Neural cell (in vitro differentiated cells): ENCODE measurements at regions not wholly inside any gene's neighbourhood (a gene's known extent, or its start where the extent isn't known, plus 50 kb on each side); places are given as distances from the start of the nearest gene placed in this dataset.

Experiments
- H2AFZ ChIP-seq: fragments of 200-600, 300-800 bp; sonication (generic), shearing (Covaris generic); 2 replicates; pipeline ENCODE4 v1.6.0; 2014; ENCODE audit warnings: low read depth, mild to moderate bottlenecking, antibody characterized with exemption, low read length, moderate library complexity
- H3F3A ChIP-seq: fragments of 200-600 bp; shearing (Covaris generic); 2 replicates; pipeline ENCODE4 v1.6.1; 2016; ENCODE audit warnings: mild to moderate bottlenecking, moderate library complexity, mixed read lengths, antibody characterized with exemption, low read length; ENCODE audit not compliant: insufficient read depth, poor library complexity, severe bottlenecking
- H3K27ac ChIP-seq: fragments of 200-600, 300-800 bp; sonication (generic), shearing (Covaris generic); 2 replicates; pipeline ENCODE4 v1.5.1; 2014; ENCODE audit warnings: mild to moderate bottlenecking, low read length, moderate library complexity
- H3K27me3 ChIP-seq: fragments of 300-800, 200-600 bp; sonication (generic), shearing (Covaris generic); 2 replicates; pipeline ENCODE4 v1.6.0; 2014; ENCODE audit warnings: mild to moderate bottlenecking, low read depth, low read length, moderate library complexity; ENCODE audit not compliant: insufficient read depth
- H3K36me3 ChIP-seq: fragments of 300-800, 200-600 bp; sonication (generic), shearing (Covaris generic); 2 replicates; pipeline ENCODE4 v1.5.1; 2014; ENCODE audit warnings: mild to moderate bottlenecking, antibody characterized with exemption, low read length, moderate library complexity; ENCODE audit not compliant: insufficient read depth
- H3K4me2 ChIP-seq: fragments of 300-800, 200-600 bp; sonication (generic), shearing (Covaris generic); 2 replicates; pipeline ENCODE4 v1.6.0; 2014; ENCODE audit warnings: mild to moderate bottlenecking, low read length
- H3K4me3 ChIP-seq: fragments of 300-800, 200-600 bp; sonication (generic), shearing (Covaris generic); 2 replicates; pipeline ENCODE4 v1.5.1; 2014; ENCODE audit warnings: mild to moderate bottlenecking, low read length, moderate library complexity
- H3K79me2 ChIP-seq: fragments of 200-600 bp; shearing (Covaris generic); replicated peaks from 2 replicates; pipeline ENCODE4 v1.6.0; 2014; ENCODE audit warnings: mild to moderate bottlenecking, low read length, moderate library complexity; ENCODE audit not compliant: insufficient read depth
- H3K9ac ChIP-seq: fragments of 300-800, 200-600 bp; sonication (generic), shearing (Covaris generic); 2 replicates; pipeline ENCODE4 v1.6.1; 2016; ENCODE audit warnings: mild to moderate bottlenecking, low read length, mixed read lengths
- H3K9me2 ChIP-seq: fragments of 200-600 bp; shearing (Covaris generic); 2 replicates; pipeline ENCODE4 v1.6.1; 2016; ENCODE audit warnings: mild to moderate bottlenecking, low read length, mixed read lengths; ENCODE audit not compliant: insufficient read depth
- H3K9me3 ChIP-seq: fragments of 200-600, 300-800 bp; sonication (generic), shearing (Covaris generic); 2 replicates; pipeline ENCODE4 v1.6.1; 2016; ENCODE audit warnings: mild to moderate bottlenecking, mixed run types, low read length, moderate library complexity, mixed read lengths
- H4K20me1 ChIP-seq: fragments of 200-600 bp; shearing (Covaris generic); 2 replicates; pipeline ENCODE4 v1.6.1; 2016; ENCODE audit warnings: mild to moderate bottlenecking, mixed run types; ENCODE audit not compliant: insufficient read depth
- EP300 ChIP-seq: fragments of 450-650 bp; conservative IDR thresholded peaks from 2 replicates; pipeline ENCODE4 v1.6.1; 2014; ENCODE audit warnings: antibody characterized with exemption, mild to moderate bottlenecking, moderate library complexity; ENCODE audit not compliant: poor library complexity, severe bottlenecking
- MXI1 ChIP-seq: fragments of 450-650 bp; conservative IDR thresholded peaks from 2 replicates; pipeline ENCODE4 v1.6.1; 2014; ENCODE audit warnings: antibody characterized with exemption, mild to moderate bottlenecking; ENCODE audit not compliant: poor library complexity, severe bottlenecking
- POLR2AphosphoS5 ChIP-seq: IDR thresholded peaks from 2 replicates; pipeline ENCODE4 v1.6.1; 2012
- RAD21 ChIP-seq: fragments of 450-650 bp; conservative IDR thresholded peaks from 2 replicates; pipeline ENCODE4 v1.6.1; 2014; ENCODE audit warnings: antibody characterized with exemption, mild to moderate bottlenecking, moderate library complexity
- TF ChIP-seq, protein P1 (sequence below): fragments of 450-650 bp; IDR thresholded peaks from 2 replicates; pipeline ENCODE4 v1.5.1; 2014; ENCODE audit warnings: antibody characterized with exemption, mild to moderate bottlenecking, moderate library complexity; ENCODE audit not compliant: poor library complexity, severe bottlenecking
- TF ChIP-seq, protein P2 (sequence below): IDR thresholded peaks from 2 replicates; pipeline ENCODE4 v1.6.1; 2012; ENCODE audit warnings: borderline replicate concordance

DNA sequence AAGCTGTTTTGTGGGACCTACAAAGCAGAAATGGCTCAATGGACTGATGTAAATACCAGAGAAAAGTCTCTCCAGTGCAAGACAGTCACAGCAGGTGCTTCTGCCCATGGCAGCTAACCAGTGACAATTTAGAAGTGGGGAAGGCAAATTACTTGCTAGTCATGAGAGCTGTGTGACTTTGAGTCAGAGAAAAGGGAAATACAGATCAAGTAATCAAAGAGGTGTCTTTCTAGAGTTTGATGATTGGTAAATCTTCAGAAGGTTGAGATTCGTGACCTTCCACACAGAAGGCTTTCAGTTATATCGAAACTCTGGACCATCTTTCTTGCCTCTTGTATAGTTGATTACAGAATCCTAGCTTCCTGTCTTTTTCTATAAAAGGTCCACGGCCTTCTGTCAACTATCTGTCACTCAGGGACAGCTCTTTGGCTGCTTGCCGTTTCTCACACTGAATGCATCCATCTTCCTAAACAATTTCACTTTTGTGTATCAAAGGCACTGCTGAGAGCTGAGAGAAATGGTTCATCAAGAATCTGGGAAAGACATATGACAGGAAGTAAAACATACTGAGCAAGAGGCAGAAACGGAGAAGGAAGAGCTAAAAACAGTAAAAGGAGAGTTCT is 993.9 kb upstream of the ACO1 start:
- TF ChIP-seq, protein P1, sequence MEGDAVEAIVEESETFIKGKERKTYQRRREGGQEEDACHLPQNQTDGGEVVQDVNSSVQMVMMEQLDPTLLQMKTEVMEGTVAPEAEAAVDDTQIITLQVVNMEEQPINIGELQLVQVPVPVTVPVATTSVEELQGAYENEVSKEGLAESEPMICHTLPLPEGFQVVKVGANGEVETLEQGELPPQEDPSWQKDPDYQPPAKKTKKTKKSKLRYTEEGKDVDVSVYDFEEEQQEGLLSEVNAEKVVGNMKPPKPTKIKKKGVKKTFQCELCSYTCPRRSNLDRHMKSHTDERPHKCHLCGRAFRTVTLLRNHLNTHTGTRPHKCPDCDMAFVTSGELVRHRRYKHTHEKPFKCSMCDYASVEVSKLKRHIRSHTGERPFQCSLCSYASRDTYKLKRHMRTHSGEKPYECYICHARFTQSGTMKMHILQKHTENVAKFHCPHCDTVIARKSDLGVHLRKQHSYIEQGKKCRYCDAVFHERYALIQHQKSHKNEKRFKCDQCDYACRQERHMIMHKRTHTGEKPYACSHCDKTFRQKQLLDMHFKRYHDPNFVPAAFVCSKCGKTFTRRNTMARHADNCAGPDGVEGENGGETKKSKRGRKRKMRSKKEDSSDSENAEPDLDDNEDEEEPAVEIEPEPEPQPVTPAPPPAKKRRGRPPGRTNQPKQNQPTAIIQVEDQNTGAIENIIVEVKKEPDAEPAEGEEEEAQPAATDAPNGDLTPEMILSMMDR = no peak
- TF ChIP-seq RAD21 (peak; percentile 25), MXI1 (no peak), POLR2AphosphoS5 (peak; percentile 34), EP300 (peak; percentile 88)
- TF ChIP-seq, protein P2, sequence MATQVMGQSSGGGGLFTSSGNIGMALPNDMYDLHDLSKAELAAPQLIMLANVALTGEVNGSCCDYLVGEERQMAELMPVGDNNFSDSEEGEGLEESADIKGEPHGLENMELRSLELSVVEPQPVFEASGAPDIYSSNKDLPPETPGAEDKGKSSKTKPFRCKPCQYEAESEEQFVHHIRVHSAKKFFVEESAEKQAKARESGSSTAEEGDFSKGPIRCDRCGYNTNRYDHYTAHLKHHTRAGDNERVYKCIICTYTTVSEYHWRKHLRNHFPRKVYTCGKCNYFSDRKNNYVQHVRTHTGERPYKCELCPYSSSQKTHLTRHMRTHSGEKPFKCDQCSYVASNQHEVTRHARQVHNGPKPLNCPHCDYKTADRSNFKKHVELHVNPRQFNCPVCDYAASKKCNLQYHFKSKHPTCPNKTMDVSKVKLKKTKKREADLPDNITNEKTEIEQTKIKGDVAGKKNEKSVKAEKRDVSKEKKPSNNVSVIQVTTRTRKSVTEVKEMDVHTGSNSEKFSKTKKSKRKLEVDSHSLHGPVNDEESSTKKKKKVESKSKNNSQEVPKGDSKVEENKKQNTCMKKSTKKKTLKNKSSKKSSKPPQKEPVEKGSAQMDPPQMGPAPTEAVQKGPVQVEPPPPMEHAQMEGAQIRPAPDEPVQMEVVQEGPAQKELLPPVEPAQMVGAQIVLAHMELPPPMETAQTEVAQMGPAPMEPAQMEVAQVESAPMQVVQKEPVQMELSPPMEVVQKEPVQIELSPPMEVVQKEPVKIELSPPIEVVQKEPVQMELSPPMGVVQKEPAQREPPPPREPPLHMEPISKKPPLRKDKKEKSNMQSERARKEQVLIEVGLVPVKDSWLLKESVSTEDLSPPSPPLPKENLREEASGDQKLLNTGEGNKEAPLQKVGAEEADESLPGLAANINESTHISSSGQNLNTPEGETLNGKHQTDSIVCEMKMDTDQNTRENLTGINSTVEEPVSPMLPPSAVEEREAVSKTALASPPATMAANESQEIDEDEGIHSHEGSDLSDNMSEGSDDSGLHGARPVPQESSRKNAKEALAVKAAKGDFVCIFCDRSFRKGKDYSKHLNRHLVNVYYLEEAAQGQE = peak; percentile 49
- no peaks in the 10 kb centered on the region for H3K9me2 ChIP-seq
- peak overlapping the region; percentile 42 for H3K4me3 ChIP-seq
- peaks cover 8% of the 10 kb centered on the region for H3F3A ChIP-seq
- no peaks in the 10 kb centered on the region for H3K36me3 ChIP-seq
- peak overlapping the region; percentile 53 for H3K4me2 ChIP-seq
- H3K79me2 ChIP-seq = no peaks in the 10 kb centered on the region
- peak overlapping the region; percentile 62 for H3K27ac ChIP-seq
- no peaks in the 10 kb centered on the region for H3K27me3 ChIP-seq
- no peaks in the 10 kb centered on the region for H3K9me3 ChIP-seq
- H4K20me1 ChIP-seq = no peaks in the 10 kb centered on the region
- no peak overlapping the region for H2AFZ ChIP-seq
- H3K9ac ChIP-seq = peak overlapping the region; percentile 25

DNA sequence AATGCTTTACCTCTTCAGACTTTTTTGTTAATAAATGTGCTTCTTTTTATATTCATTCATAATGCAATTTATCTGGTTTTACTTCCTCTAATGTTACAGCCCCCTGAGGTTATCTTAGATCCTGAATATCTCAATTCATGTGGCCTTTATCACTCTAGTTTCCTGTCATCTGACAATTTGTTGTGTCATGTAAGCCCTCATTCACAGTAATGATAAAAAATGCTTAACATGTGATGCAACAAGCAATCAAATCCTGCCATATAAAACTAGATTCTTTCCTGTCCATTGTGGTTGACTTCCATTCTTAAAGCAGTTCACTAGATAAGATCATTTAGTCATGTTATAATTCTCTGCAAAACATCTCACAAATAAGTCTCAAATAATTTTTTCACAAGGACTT is 991.2 kb upstream of the ACO1 start:
- Histone ChIP-seq H3K27ac (no peak overlapping the region), H3K9me2 (no peaks in the 10 kb centered on the region), H3F3A (peaks cover 8% of the 10 kb centered on the region), H3K9ac (no peak overlapping the region), H4K20me1 (no peaks in the 10 kb centered on the region), H3K9me3 (no peaks in the 10 kb centered on the region), H2AFZ (no peak overlapping the region), H3K36me3 (no peaks in the 10 kb centered on the region), H3K79me2 (no peaks in the 10 kb centered on the region), H3K4me3 (no peak overlapping the region), H3K27me3 (no peaks in the 10 kb centered on the region), H3K4me2 (no peak overlapping the region)
- TF ChIP-seq, protein P1 = no peak
- TF ChIP-seq MXI1 (no peak), EP300 (no peak)
